Transverse colon (tissue), 4 donors: ENCODE measurements at regions not wholly inside any gene's neighbourhood (a gene's known extent, or its start where the extent isn't known, plus 50 kb on each side); places are given as distances from the start of the nearest gene placed in this dataset.
"Not testable (repeated sequence)": the region's sequence is repeated elsewhere in the genome, so short reads cannot be mapped to it uniquely, and the experiment has no call there.

Experiments used
- DNase-seq: peaks from one replicate; pipeline ENCODE4 v3.0.0-alpha.2; 2019
- H3K27ac ChIP-seq, 4 donors: fragments of 200-600 bp; sonication (generic); 2 replicates each; pipeline ENCODE4 v1.5.1; 2016 to 2018; ENCODE audit warnings: inconsistent platforms in 4 of 4
- H3K27me3 ChIP-seq: fragments of 200-600 bp; sonication (generic); 2 replicates; pipeline ENCODE4 v1.5.1; 2017; ENCODE audit warnings: inconsistent platforms
- H3K36me3 ChIP-seq, 4 donors: fragments of 200-600 bp; sonication (generic); 2 replicates each; pipeline ENCODE4 v1.5.1; 2017 to 2019; ENCODE audit warnings: inconsistent platforms in 4 of 4
- H3K4me1 ChIP-seq, 4 donors: fragments of 200-600 bp; sonication (generic); 2 replicates each; pipeline ENCODE4 v1.5.1; 2017 to 2020; ENCODE audit warnings: inconsistent platforms in 4 of 4
- H3K4me3 ChIP-seq, 4 donors: fragments of 200-600 bp; sonication (generic); 1 replicate in 1 of 4; 2 replicates in 3 of 4; pipeline versions ENCODE4 v1.5.1 to v1.6.1; 2017 to 2019; ENCODE audit warnings: inconsistent platforms in 4 of 4
- H3K9me3 ChIP-seq, 2 donors: fragments of 200-600 bp; sonication (generic); 2 replicates each; pipeline ENCODE4 v1.5.1; 2017 to 2019; ENCODE audit warnings: inconsistent platforms in 2 of 2
- CTCF ChIP-seq, 5 experiments: fragments of 200-600 bp in 3 of 5; fragments of 450-650 bp in 2 of 5; sonication (generic) in 3 of 5; IDR thresholded peaks; 1 replicate in 2 of 5; 2 replicates in 3 of 5; pipeline ENCODE4 v1.5.1; 2016 to 2017; ENCODE audit warnings: antibody characterized with exemption in 5 of 5, inconsistent platforms in 3 of 5, mild to moderate bottlenecking in 2 of 5, moderate library complexity in 1 of 5
- EP300 ChIP-seq: sonication (generic); formaldehyde crosslinking; IDR thresholded peaks from one replicate; pipeline ENCODE4 v1.6.1; 2017; ENCODE audit warnings: antibody characterized with exemption, low read depth
- POLR2A ChIP-seq: fragments of 450-650 bp; IDR thresholded peaks from one replicate; pipeline ENCODE4 v1.6.1; 2016; ENCODE audit warnings: antibody characterized with exemption, mild to moderate bottlenecking, moderate library complexity
- POLR2AphosphoS5 ChIP-seq, 3 donors: sonication (generic); formaldehyde crosslinking; IDR thresholded peaks; one replicate each; pipeline ENCODE4 v1.6.1; 2016; ENCODE audit warnings: antibody characterized with exemption in 3 of 3
- WGBS, 2 donors: methylation state at CpG; one replicate each; pipeline ENCODE4 v1.1.5; 2018; ENCODE audit warnings: low coverage in 1 of 2; 5-methylcytosine and 5-hydroxymethylcytosine counted together
- in situ Hi-C, 4 donors: fragments of 200-750 bp; cut with MboI; loops; one replicate each; pipeline versions ENCODE4 v1.15.0 to v1.15.1; 2017; ENCODE audit warnings: low sequenced_read_pairs in 3 of 4, low pct_ligation_motif_present in 1 of 4, low pct_unique_long_range_greater_than_20kb in 1 of 4
- intact Hi-C: fragments of 100-400 bp; cut with DNase I; formaldehyde crosslinking; loops from one replicate; pipeline ENCODE4 v1.15.1; 2023; ENCODE audit warnings: low total_unique reads

GRCh38 chr1:8228253-8228652 is 89.7 kb upstream of the SLC45A1 start:
- 94% methylated on average over 2 of the region's 2 CpGs for WGBS, 2 donors

GRCh38 chr1:8227674-8228073 is 90.2 kb upstream of the SLC45A1 start:
- H3K4me1 ChIP-seq, intact Hi-C loops, H3K9me3 ChIP-seq, H3K27ac ChIP-seq, in situ Hi-C loops, H3K36me3 ChIP-seq, DNase-seq, H3K27me3 ChIP-seq, H3K4me3 ChIP-seq: not testable (repeated sequence)
- 92 to 100% methylated on average over 1 to 2 of the region's 2 CpGs for WGBS, 2 donors

More at GRCh38 chr1:8228253-8228652, 89.7 kb upstream of the SLC45A1 start:
- intact Hi-C loops, result no loop called here
- Histone ChIP-seq H3K4me3 (no peak overlapping the region), H3K9me3 (no peaks in the 10 kb centered on the region), H3K27me3 (no peaks in the 10 kb centered on the region), H3K36me3 (no peaks in the 10 kb centered on the region), H3K4me1 (no peaks in the 10 kb centered on the region), H3K27ac (no peak overlapping the region)
- TF ChIP-seq POLR2A (no peak), EP300 (no peak), POLR2AphosphoS5 (IDR thresholded peaks at IDR 0.05) (no peak), CTCF (IDR thresholded peaks at IDR 0.05) (no peak)
- in situ Hi-C loops, result no loop called here
- DNase-seq, result no peak

- no peaks in the 10 kb centered on the region for H3K36me3 ChIP-seq
- 68% methylated on average over 5 of the region's 5 CpGs; no CpG with 5 or more reads in 1 of the 2 donors for WGBS, 2 donors
- TF ChIP-seq POLR2A (no peak), EP300 (no peak), CTCF (IDR thresholded peaks at IDR 0.05) (no peak), POLR2AphosphoS5 (IDR thresholded peaks at IDR 0.05) (no peak)
- intact Hi-C loops, result no loop called here
- in situ Hi-C loops, result no loop called here
- no peaks in the 10 kb centered on the region for H3K9me3 ChIP-seq
- no peak for DNase-seq
- no peaks in the 10 kb centered on the region for H3K4me1 ChIP-seq
- H3K4me3 ChIP-seq, result no peak overlapping the region
- no peaks in the 10 kb centered on the region for H3K27me3 ChIP-seq
- H3K27ac ChIP-seq, result no peak overlapping the region
These were observed 91.2 kb upstream of the SLC45A1 start for GRCh38 chr1:8226747-8227146.

GRCh38 chr1:8226024-8226423 is 91.9 kb upstream of the SLC45A1 start:
- H3K27me3 ChIP-seq, H3K27ac ChIP-seq, intact Hi-C loops, H3K9me3 ChIP-seq, H3K36me3 ChIP-seq, H3K4me3 ChIP-seq, DNase-seq, H3K4me1 ChIP-seq, in situ Hi-C loops: not testable (repeated sequence)
- 82% methylated on average over 5 of the region's 5 CpGs; no CpG with 5 or more reads in 1 of the 2 donors for WGBS, 2 donors

- 87 to 96% methylated on average over 3 to 5 of the region's 5 CpGs for WGBS, 2 donors
- Histone ChIP-seq H3K4me3 (no peak overlapping the region), H3K4me1 (no peaks in the 10 kb centered on the region), H3K36me3 (no peaks in the 10 kb centered on the region), H3K9me3 (no peaks in the 10 kb centered on the region), H3K27me3 (no peaks in the 10 kb centered on the region), H3K27ac (no peak overlapping the region)
- intact Hi-C loops (no loop called here), in situ Hi-C loops (no loop called here)
- TF ChIP-seq POLR2AphosphoS5 (IDR thresholded peaks at IDR 0.05) (no peak), POLR2A (no peak), EP300 (no peak), CTCF (IDR thresholded peaks at IDR 0.05) (no peak)
- DNase-seq, result no peak
These were observed 94.4 kb upstream of the SLC45A1 start for GRCh38 chr1:8223526-8223925.
